Suppressor macrophage (primary cell): ENCODE measurements at regions not wholly inside any gene's neighbourhood (a gene's known extent, or its start where the extent isn't known, plus 50 kb on each side); places are given as distances from the start of the nearest gene placed in this dataset.
"Not testable (repeated sequence)": the region's sequence is repeated elsewhere in the genome, so short reads cannot be mapped to it uniquely, and the experiment has no call there.

Source experiments
- DNase-seq, 4 experiments: peaks; one replicate each; pipeline ENCODE4 v3.0.0-alpha.2; 2020 to 2022

DNA sequence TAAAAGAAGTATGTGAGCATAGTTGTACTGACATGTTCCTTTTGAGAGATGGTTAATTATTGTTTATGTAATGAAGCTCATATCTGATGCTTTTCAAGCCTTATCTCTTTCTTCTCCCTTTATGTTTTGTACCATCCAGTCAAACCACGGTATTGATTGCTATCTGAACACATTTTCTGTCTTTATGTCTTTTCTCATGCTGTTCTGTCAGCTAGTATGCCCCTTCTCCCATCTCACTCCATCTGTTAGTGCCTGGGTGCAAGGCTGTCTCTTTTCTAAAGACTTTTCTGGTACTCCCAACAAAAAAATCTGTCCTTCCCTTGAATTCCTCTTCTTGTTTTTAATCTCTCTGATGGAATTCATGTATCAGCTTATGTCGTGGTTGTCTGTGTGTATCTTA, 883.8 kb upstream of the IGFBP7 start:
- DNase-seq = no peak

DNA sequence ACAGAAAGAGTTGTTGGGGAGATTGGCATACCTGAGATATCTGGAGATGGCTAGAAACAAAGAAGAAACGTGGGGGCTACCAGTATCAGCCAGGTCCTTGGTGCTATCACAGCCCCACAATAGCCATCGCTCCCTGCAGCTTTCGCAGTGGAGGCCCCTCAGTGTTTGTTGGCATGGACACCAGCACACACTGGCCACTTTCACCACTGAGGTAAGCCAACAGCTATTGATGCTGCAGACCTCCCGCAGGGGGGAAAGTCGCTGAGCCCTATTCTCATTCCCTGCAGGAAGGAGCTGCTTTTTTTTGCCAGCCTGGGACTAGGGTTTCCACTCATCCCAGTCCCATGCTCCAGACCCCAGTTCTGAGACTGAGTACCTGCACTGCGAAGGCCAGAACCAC, 879.2 kb upstream of the IGFBP7 start:
- DNase-seq = no peak

DNA sequence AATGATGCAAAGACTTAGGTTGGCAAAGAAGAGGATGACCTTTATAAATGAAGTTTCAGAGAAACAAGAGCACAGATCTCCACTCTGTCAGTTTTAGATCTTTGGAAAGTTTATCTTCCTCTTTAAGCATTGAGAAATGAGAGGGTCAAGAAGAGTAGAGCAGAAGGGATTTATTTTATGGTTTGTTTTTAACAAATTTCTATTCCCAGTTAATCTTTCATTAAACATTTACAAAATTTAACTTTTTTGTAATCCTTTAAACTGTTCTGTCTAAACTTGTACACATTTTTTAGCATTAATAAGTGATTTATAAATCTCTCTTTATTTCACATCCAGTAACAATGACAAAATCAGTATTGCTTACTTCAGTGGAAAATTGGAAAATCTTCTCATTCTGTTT, 875.0 kb upstream of the IGFBP7 start:
- no peak for DNase-seq

DNA sequence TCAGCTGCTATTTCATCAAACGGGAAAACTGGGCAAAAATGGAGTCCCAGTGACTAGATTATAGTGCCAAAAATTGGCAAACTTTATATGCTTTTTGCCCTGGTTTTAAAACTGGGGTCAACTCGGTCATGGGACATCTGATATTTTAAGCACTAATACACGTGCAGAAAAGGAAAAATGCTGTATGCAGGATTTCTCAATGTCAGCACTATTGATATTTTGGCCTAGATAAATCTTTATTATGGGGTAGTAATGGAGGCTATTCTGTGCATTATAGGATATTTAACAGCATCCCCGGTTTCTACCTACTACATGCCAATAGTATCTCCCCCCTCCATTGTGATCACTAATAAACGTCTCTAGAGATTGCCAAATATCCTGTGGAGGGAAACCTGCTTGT, 870.9 kb upstream of the IGFBP7 start:
- DNase-seq = no peak

DNA sequence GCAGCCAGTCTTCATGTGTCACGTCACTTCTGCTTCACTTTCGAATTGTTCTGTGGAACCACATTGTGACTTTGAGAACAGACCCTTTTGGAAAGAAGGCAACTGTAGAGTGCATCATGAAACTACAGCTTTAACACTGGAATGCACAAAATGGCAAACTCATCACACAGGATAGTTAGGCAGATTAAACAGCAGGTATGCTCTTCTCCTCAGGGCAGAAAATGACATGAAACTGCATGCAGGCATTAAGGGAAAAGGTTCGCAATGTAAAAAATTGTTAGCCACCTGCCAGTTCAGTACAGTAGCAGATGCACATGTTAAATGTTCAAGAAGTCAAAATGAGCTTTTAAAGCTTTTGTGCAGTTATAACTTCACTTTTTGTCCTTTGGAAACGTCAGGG, 864.6 kb upstream of the IGFBP7 start:
- no peak for DNase-seq

DNA sequence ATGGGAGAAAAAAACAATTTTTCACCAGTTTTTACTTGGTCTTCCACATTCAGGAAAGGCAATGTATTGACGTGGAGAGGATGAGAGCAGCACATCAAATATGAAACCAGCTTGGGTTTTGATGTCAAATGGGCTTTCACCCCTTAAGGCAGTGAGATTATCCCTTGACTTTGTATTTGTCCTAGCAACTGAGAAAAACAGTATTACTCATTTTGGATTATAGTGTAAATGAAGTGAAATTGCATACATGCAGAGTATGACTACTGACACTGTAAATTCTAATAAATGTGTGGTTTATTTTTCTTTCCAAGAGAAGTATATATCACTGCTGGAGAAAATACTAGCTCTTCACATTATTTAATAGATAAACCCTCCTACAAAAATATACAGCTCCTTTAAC, 863.6 kb upstream of the IGFBP7 start:
- no peak for DNase-seq

DNA sequence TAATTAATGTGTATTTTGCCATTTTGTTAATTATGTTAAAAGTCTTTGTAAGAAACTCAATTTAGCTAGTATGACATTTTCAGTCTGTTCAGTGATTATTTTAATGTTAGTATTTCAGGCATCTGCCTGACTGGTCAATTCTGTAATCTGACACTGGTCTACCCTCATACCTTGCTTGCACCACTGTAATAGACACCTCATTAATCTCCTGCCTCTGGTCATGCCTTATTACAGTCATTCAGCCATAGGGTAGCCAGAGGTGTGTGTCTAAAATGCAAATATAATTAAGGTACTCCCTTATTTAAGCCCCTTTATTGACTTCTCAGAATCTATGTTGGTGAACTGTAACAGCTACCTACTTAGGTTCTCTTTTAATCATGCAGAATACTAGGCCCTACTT, 861.1 kb upstream of the IGFBP7 start:
- DNase-seq = no peak

DNA sequence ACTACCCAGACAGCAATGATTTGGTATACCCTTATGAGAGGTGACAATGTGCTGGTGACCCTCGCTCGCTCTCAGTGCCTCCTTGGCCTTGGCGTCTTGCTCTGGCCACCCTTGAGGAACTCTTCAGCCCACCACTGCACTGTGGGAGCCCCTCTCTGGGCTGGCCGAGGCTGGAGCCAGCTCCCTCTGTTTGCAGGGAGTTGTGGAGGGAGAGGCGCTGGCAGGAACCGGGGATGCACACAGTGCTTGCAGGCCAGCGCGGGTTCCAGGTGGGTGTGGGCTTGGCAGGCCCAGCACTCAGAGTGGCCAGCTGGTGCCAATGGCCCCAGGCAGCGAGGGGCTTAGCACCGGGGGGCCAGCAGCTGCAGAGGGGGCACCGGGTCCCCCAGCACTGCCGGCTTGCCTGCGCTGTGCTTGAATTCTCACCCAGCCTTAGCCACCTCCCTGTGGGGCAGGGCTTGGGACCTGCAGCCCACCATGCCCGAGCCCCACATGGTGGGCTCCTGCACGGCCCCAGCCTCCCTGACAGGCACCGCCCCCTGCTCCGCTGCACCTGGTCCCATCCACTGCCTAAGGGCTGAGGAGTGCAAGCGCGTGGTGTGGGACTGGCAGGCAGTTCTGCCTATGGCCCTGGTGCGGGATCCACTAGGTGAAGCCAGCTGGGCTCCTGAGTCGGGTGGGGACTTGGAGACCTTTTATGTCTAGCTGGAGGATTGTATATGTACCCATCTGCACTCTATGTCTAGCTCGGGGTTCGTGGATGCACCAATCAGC, 857.0 kb upstream of the IGFBP7 start:
- DNase-seq = no peak

DNA sequence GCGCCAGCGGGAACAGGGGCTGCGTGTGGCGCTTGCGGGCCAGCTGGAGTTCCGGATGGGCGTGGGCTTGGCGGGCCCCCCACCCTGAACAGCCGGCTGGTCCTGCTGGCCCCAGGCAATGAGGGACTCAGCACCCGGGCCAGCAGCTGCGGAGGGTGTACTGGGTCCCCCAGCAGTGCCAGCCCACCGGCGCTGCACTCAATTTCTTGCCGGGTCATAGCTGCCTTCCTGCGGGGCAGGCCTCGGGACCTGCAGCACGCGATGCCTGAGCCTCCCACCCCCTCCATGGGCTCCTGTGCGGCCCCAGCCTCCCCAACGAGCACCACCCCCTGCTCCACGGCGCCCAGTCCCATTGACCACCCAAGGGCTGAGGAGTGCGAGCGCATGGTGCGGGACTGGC, 855.2 kb upstream of the IGFBP7 start:
- not testable (repeated sequence) for DNase-seq

DNA sequence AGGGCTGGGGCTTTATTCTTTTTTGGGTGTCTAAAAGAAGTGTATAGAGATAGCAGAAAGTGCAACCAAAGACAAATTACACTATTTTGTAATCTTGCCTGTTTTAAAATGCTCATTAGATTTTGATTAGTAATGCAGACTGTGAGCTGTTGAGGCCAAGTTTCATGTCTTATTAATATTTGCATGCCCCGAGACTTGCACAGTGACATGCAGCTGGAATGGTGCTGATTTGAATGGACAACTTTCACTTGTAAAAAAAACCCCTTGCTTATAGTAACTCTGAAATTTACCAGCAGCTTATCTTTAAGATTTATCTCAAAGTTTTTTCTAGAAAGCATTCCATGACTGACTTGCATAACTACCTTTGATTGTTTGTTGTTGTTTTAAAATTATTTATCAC, 835.1 kb upstream of the IGFBP7 start:
- no peak for DNase-seq

DNA sequence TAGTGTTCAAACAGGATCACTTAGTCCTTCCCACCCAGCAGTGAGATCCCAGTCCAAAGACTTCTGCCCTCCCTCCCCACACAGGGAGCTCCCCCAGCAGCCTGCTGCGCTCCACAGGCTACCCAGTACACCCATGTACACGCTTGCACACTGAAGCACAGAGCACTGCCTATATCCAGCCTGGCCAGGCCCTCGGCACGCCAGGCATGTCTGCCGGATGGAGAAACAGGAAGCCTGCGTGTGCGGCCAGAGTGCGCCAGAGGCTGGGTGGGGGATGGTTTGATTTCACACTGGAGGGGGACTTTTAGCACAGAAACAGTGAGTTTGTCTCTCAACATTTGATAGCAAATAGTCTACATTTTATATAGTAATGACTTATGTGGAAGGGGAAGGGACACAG, 833.5 kb upstream of the IGFBP7 start:
- peak in 3 of 4 experiments; percentile 4 to 44 (median 24) for DNase-seq

DNA sequence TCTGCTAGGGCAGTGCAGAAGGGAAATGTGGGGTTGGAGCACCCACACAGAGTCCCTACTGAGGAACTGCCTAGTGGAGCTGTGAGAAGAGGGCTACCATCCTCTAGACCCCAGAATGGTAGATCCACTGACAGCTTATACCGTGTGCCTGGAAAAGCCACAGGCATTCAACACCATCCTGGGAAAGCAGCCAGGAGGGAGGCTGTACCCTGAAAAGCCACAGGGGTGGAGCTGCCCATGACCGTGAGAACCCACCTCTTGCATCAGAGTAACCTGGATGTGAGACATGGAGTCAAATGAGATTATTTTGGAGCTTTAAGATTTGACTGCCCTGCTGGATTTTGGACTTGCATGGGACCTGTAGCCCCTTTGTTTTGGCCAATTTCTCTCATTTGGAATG, 827.1 kb upstream of the IGFBP7 start:
- not testable (repeated sequence) for DNase-seq

DNA sequence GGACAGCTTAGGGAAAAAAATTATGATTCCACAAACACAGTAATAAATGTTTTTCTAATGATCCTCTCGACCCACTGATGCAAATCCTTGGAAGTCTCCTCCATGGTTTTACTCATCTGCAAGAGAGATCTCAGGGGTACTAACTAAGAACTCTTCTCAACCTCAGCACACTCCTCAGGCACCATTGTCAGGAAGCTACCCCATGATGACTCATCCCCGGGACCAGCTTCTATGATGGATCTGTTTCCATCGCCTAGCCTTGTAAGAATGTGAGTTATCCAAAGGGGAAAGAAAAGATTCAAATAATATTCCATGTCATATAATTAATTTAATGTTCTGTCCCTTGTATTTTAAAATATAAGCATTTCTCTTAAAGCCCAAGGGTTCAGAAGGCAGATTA, 816.1 kb upstream of the IGFBP7 start:
- no peak for DNase-seq

DNA sequence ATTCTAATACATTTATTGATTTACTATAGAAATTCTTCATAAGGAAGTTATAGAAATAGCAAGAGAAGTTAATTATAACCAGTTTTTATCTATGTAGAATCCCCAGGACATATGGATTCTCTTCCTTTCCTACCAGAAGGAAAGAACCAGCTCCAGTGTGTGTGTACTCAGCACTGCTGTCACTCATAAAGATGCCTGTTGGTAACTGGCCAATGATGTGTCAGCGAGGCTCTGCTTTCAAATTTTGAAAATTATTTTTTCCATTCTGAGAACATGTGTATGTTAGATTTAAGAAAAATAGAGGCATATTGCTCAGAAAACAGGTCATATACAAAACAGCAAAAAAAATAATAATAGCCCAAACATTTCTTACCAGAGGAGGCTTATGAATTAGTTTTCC, 814.8 kb upstream of the IGFBP7 start:
- no peak for DNase-seq

DNA sequence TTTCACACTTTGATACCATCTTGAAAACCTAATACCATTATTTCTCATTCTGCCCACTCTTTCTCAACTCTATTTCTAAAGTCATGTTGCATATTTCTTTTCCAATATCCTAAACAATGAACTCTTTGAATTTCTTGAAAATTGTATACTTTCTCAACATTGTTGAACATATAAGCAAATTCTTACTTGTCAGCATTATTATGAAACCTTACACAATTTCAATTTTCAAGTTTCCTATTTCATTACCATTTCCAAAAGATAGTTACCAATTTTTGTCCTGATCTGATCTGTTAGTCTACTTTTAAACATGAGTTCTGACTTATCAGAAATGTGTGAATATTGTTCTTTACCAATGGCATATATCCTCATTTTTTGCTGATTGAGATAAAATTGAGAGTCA, 806.3 kb upstream of the IGFBP7 start:
- no peak for DNase-seq

DNA sequence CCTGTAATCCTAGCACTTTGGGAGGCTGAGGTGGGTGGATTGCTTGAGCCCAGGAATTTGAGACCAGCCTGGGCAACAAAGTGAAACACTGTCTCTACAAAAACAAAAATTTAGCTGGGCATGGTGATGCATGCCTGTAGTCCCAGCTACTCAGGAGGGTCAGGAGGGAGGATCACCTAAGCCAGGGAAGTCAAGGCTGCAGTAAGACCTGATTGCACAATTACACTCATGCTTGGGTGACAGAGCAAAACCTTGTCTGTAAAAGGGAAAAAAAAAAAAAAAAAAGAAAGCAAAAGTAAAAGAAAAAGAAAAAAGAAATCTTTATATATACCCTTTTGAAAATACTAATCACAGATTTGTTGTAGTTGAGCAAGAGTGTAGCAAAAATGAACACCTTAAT, 801.0 kb upstream of the IGFBP7 start:
- DNase-seq = no peak

DNA sequence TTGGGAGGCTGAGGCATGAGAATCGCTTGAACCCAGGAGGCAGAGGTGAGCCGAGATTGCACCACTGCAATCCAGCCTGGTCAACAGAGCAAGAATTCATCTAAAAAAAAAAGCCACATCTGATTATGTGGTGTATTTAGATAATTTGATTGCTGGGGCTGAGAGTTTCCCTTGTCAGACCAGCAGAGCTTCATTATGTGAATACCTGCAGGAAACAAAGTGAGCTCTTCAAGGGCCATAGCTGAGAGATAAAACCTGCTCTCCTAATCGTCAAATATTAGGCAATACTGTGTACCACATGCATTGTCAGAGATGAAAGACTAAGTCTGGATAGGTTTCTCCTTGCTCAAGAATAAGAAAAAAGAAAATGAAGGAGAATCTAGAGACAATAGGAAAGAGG, 800.0 kb upstream of the IGFBP7 start:
- DNase-seq = no peak

DNA sequence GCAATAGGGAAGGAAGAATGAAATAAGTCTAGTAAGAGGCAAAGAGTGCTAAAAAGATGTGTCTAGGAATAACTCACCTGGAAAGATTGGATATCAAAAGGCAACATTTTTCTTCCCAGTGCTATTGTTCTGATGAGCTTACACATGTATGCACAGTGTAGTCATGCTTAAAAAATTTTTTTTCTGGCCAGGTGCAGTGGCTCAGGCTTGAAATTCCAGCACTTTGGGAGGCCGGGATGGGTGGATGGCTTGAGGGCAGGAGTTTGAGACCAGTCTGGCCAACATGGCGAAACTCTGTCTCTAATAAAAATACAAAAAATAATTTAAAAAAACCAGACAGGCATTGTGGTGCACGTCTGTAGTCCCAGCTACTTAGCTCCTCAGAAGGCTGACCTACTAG, 795.8 kb upstream of the IGFBP7 start:
- DNase-seq = no peak

DNA sequence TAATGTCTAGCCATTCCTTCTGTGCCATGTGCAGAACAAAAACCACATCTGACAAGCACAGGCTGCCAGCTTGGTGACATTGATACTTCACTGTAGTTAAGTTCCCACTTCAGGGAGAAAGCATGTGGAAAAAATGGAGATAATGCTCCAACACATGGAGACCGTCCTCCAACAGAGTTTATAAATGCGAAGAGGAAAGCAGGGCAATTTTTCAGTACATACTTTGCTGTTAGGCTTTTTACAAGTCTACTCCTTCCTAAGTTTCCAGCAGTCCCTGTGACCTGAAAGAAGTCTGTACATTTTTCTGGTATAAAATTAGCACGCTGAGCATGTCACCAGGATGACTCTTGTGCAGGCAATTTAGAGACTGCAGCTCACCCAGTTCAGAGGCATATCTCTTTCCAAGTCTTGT, 766.9 kb upstream of the IGFBP7 start:
- DNase-seq = no peak

DNA sequence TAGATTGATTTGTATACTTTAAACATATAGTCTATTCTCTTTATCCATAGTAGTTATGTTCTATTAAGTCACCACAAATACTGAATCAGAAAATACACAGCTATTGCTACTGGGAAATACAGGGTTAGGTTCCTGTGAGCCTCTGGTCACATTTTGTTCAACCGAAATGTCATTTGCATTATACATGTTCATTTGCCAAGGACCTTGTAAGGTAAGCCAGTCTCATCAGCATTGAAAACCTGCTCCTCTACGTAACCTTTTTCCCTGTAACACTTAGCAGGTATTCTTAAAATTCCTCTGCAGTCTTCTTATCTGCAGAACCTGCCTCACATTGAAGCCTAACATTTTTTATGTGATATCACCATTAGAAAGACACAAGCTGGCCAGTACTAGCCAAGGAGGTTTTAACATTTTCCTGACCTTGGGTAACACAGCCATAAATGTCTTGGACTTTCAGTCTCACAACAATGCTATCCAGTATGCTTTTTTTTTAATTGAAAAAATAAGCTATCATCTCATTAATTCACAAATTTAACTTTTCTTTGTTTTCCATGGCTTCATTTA, 765.7 kb upstream of the IGFBP7 start:
- no peak for DNase-seq

DNA sequence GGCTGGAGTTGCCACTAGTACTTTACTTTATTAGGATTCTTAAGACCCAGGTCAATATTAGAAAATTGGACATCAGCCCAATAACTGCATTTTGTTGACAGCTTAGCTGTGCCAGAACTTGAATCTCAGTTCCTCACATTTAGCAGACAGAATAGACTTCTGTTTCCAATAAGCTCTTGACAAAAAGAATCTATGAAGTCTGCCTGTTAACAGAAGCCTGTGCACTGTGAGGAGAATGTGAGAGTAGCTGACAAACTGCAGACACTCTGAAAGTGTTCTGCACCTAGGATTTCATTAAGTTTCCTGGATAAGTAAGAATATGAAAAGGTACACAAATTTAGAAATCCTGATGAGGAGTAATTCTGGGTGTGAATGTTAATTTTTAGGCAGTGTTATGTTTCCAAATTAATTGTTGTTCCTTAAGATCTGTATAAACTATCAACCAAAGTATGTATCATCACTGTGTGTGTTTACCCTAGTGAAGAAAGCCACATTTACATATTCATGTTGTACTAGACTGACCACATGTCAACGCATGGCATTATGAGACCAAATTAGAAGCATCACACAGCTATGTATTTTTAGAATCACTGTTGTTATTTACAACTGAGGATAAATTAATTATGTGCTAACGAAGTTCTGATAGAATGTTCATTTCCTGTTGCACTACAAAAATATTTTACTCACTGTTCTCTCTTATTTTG, 756.4 kb upstream of the IGFBP7 start:
- no peak for DNase-seq

DNA sequence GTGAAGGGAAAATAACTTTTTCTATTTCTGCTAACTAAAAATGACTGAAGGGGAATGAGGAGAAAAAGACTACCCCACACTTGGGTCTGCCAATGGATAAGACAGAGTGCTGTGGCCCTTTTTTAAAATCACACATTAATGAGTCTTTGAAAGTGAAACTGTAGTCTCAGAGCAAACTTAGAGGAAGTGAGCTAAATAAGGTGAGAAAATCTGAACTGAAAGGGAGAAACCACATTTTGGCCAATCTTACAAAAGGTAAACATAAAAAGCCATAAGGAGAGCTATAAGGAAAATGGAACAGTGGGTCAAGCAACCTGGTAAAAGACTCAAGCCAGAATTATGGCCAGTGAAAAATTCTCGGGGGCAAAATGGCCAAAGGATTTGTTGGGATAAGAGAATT, 755.1 kb upstream of the IGFBP7 start:
- no peak for DNase-seq

DNA sequence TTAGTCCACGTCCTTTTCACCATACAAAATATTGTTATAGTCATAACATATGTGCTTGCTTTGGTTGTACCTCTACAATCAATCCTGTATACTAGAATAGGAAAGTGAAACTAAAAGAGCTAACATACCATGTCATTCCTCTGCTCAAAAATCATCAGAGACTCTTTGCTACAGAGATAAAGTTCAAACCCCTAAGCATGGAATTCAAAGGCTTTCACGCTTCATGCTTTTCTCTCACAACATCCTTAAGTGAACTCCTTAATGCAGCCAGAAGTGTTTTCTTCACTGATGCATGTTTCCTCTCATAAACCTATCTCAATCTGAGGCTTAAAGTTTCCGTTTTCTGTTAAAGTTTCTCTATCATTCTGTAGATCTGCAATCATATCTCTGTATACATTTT, 744.6 kb upstream of the IGFBP7 start:
- DNase-seq = no peak

DNA sequence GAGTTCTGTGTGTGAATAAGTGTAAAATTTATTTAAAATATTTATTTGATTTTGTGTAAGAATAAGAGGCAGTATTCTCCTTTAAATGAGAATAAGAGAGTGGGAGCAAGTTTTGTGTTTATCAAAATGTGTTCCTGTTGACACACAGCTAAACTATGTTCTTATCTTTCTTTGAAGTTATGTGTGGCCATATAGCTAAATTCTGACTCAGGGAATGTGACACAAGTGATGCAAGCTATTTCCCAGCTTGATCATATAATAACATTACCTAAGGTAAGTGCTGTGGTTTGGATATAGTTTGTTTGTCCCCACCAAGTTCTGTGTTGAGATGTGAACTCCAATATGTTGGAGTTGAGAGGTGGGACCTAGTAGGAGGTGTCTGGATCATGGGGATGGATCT, 740.0 kb upstream of the IGFBP7 start:
- DNase-seq = no peak
